ENCODE measurements at regions not wholly inside any gene's neighbourhood (a gene's known extent, or its start where the extent isn't known, plus 50 kb on each side); places are given as distances from the start of the nearest gene placed in this dataset.

GRCh38 chr6:106772270-106773142, 143.1 kb downstream of the QRSL1 start:
- intact Hi-C loops (cut with DNase I, micrococcal nuclease) = no loop called here
- H3K9me3 Mint-ChIP-seq = peaks cover 2% of the 10 kb centered on the region
- no peak for TF ChIP-seq CTCF (IDR thresholded peaks at IDR 0.05)

GRCh38 chr6:106771822-106772221, 142.4 kb downstream of the QRSL1 start:
- Mint-ChIP-seq H3K27me3 (peaks cover 19% of the 10 kb centered on the region), H3K4me1 (ENCODE audit: low read depth) (no peaks in the 10 kb centered on the region), H3K4me3 (no peak overlapping the region), H3K27ac (no peak overlapping the region), H3K36me3 (ENCODE audit: low read depth) (no peaks in the 10 kb centered on the region), H3K9me3 (peaks cover 2% of the 10 kb centered on the region)
- Histone ChIP-seq H3K36me3 (ENCODE audit: insufficient read depth, low read length) (no peaks in the 10 kb centered on the region), H3K4me1 (ENCODE audit: insufficient read depth, low read length) (no peaks in the 10 kb centered on the region), H3K27me3 (ENCODE audit: control insufficient read depth in 1 of 2, insufficient read depth in 2 of 2, low read length in 2 of 2) (peaks cover 0 to 4% of the 10 kb centered on the region in 2 experiments), H3K4me3 (ENCODE audit: low read length) (no peak overlapping the region), H3K9me3 (ENCODE audit: control insufficient read depth in 1 of 2, insufficient read depth in 1 of 2, low read length in 2 of 2) (peaks cover 5 to 6% of the 10 kb centered on the region in 2 experiments), H3K27ac (ENCODE audit: low read depth in 1 of 2, low read length in 2 of 2) (no peak overlapping the region)
- intact Hi-C loops (cut with DNase I, micrococcal nuclease) = no loop called here
- ATAC-seq (ENCODE audit: poor library complexity) (no peak), DNase-seq (no peak)
- ChIA-PET CTCF (interaction anchor here (0.7 kb wide), 1 partner anchor 61 kb away, joined by 3 read pairs; no protein-coding TSS in a partner anchor), POLR2A (no interaction called here)
- TF ChIP-seq CTCF (IDR thresholded peaks at IDR 0.05) = no peak

More at GRCh38 chr6:106772270-106773142, 143.1 kb downstream of the QRSL1 start:
- no peak overlapping the region for H3K27ac Mint-ChIP-seq
- peaks cover 5 to 6% of the 10 kb centered on the region in 2 experiments for H3K9me3 ChIP-seq (ENCODE audit: control insufficient read depth in 1 of 2, insufficient read depth in 1 of 2, low read length in 2 of 2)
- H3K4me1 ChIP-seq (ENCODE audit: insufficient read depth, low read length) = no peaks in the 10 kb centered on the region
- H3K27me3 ChIP-seq (ENCODE audit: control insufficient read depth in 1 of 2, insufficient read depth in 2 of 2, low read length in 2 of 2) = peaks cover 0 to 4% of the 10 kb centered on the region in 2 experiments
- H3K36me3 ChIP-seq (ENCODE audit: insufficient read depth, low read length) = no peaks in the 10 kb centered on the region
- H3K27me3 Mint-ChIP-seq = peaks cover 25% of the 10 kb centered on the region
- H3K4me1 Mint-ChIP-seq (ENCODE audit: low read depth) = no peaks in the 10 kb centered on the region
- DNase-seq (no peak), ATAC-seq (ENCODE audit: poor library complexity) (no peak)
- POLR2A ChIA-PET = no interaction called here
- no peak overlapping the region for H3K4me3 Mint-ChIP-seq
- H3K36me3 Mint-ChIP-seq (ENCODE audit: low read depth) = no peaks in the 10 kb centered on the region
- no peak overlapping the region for H3K27ac ChIP-seq (ENCODE audit: low read depth in 1 of 2, low read length in 2 of 2)
- no peak overlapping the region for H3K4me3 ChIP-seq (ENCODE audit: low read length)
- CTCF ChIA-PET = interaction anchor here (0.7 kb wide), 1 partner anchor 61 kb away, joined by 3 read pairs; no protein-coding TSS in a partner anchor

DNA sequence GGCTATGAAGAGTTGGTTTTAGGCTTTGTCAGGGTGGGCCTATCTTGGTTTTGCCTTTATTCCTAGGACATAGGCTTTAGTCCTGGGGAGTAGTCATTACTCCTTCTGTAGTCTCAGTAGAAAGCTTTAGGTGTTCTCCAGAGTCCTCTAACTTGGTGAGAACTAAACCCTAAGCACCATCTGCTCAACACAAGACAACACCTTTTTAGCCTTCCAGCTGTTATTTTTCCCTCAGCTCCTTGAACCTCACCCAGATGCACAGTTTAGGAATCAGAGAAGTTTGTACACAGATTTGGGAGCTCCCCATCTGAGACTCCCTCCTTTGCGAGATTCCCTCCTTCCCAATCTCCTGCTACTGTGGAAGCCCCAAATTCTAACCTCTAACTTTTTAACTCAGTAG, 141.3 kb downstream of the QRSL1 start:
- no peaks in the 10 kb centered on the region for H3K36me3 ChIP-seq (ENCODE audit: insufficient read depth, low read length)
- Mint-ChIP-seq H3K27ac (no peak overlapping the region), H3K36me3 (ENCODE audit: low read depth) (no peaks in the 10 kb centered on the region), H3K9me3 (peaks cover 2% of the 10 kb centered on the region), H3K27me3 (peaks cover 19% of the 10 kb centered on the region), H3K4me3 (no peak overlapping the region), H3K4me1 (ENCODE audit: low read depth) (no peaks in the 10 kb centered on the region)
- intact Hi-C loops (cut with DNase I, micrococcal nuclease) = no loop called here
- no peak for ATAC-seq (ENCODE audit: poor library complexity)
- no peak for TF ChIP-seq CTCF (IDR thresholded peaks at IDR 0.05)
- ChIA-PET CTCF (no interaction called here), POLR2A (no interaction called here)
- no peak overlapping the region for H3K27ac ChIP-seq (ENCODE audit: low read depth in 1 of 2, low read length in 2 of 2)
- H3K4me1 ChIP-seq (ENCODE audit: insufficient read depth, low read length) = no peaks in the 10 kb centered on the region
- no peak overlapping the region for H3K4me3 ChIP-seq (ENCODE audit: low read length)
- no peak for DNase-seq
- H3K9me3 ChIP-seq (ENCODE audit: control insufficient read depth in 1 of 2, insufficient read depth in 1 of 2, low read length in 2 of 2) = peaks cover 5 to 6% of the 10 kb centered on the region in 2 experiments
- H3K27me3 ChIP-seq (ENCODE audit: control insufficient read depth in 1 of 2, insufficient read depth in 2 of 2, low read length in 2 of 2) = peaks cover 0 to 4% of the 10 kb centered on the region in 2 experiments
